Keratinocyte (primary cell): ENCODE measurements at regions not wholly inside any gene's neighbourhood (a gene's known extent, or its start where the extent isn't known, plus 50 kb on each side); places are given as distances from the start of the nearest gene placed in this dataset.
"Not testable (repeated sequence)": the region's sequence is repeated elsewhere in the genome, so short reads cannot be mapped to it uniquely, and the experiment has no call there.

ENCODE experiments used
- DNase-seq: peaks from one replicate; pipeline ENCODE4 v3.0.0-alpha.2; 2011; ENCODE audit warnings: low read depth, missing footprints, low spot score
- FAIRE-seq: peaks from 2 replicates; lab custom pipeline; 2011; peaks lifted over from hg19 to GRCh38; lab: Jason Lieb, UNC
- H2AFZ ChIP-seq: 2 replicates; pipeline ENCODE4 v1.6.0; 2012; ENCODE audit warnings: low read length, control low read depth, inconsistent platforms; ENCODE audit not compliant: control insufficient read depth
- H3K27ac ChIP-seq: 2 replicates; pipeline ENCODE4 v1.5.1; 2011; ENCODE audit warnings: low read length; ENCODE audit not compliant: control insufficient read depth, insufficient read depth
- H3K27me3 ChIP-seq: 3 replicates; pipeline ENCODE4 v1.6.0; 2011; ENCODE audit warnings: low read length; ENCODE audit not compliant: control insufficient read depth, insufficient read depth; ENCODE audit errors: extremely low read depth
- H3K36me3 ChIP-seq, 2 experiments: 2 replicates in 1 of 2; 3 replicates in 1 of 2; pipeline ENCODE4 v1.5.1; 2011; ENCODE audit warnings: low read length in 2 of 2, mild to moderate bottlenecking in 1 of 2; ENCODE audit not compliant: control insufficient read depth in 2 of 2, insufficient read depth in 2 of 2; ENCODE audit errors: extremely low read depth in 1 of 2
- H3K4me1 ChIP-seq: 3 replicates; pipeline ENCODE4 v1.5.1; 2011; ENCODE audit warnings: low read length; ENCODE audit not compliant: control insufficient read depth, insufficient read depth; ENCODE audit errors: extremely low read depth
- H3K4me2 ChIP-seq: 3 replicates; pipeline ENCODE4 v1.6.0; 2011; ENCODE audit warnings: low read depth, low read length; ENCODE audit not compliant: control insufficient read depth, insufficient read depth; ENCODE audit errors: extremely low read depth
- H3K4me3 ChIP-seq, 3 experiments: fragments of 200-600 bp in 1 of 3; sonication (generic) in 1 of 3; 2 replicates in 2 of 3; 3 replicates in 1 of 3; pipeline ENCODE4 v1.5.1; 2011 to 2016; ENCODE audit warnings: low read length in 3 of 3, mild to moderate bottlenecking in 3 of 3, control low read depth in 2 of 3, inconsistent platforms in 1 of 3, low read depth in 1 of 3, mixed read lengths in 1 of 3, mixed run types in 1 of 3, moderate library complexity in 1 of 3; ENCODE audit not compliant: control insufficient read depth in 2 of 3, insufficient read depth in 2 of 3; ENCODE audit errors: extremely low read depth in 1 of 3
- H3K79me2 ChIP-seq: 2 replicates; pipeline ENCODE4 v1.6.0; 2012; ENCODE audit warnings: low read length; ENCODE audit not compliant: control insufficient read depth, insufficient read depth
- H3K9ac ChIP-seq: 3 replicates; pipeline ENCODE4 v1.6.0; 2011; ENCODE audit warnings: low read length; ENCODE audit not compliant: control insufficient read depth, insufficient read depth; ENCODE audit errors: extremely low read depth
- H3K9me1 ChIP-seq: 3 replicates; pipeline ENCODE4 v1.6.0; 2011; ENCODE audit warnings: low read length; ENCODE audit not compliant: control insufficient read depth, insufficient read depth; ENCODE audit errors: extremely low read depth
- H3K9me3 ChIP-seq: 2 replicates; pipeline ENCODE4 v1.5.1; 2012; ENCODE audit warnings: low read depth, low read length; ENCODE audit not compliant: control insufficient read depth
- H4K20me1 ChIP-seq: 3 replicates; pipeline ENCODE4 v1.6.0; 2011; ENCODE audit warnings: low read length; ENCODE audit not compliant: control insufficient read depth, insufficient read depth; ENCODE audit errors: extremely low read depth
- CTCF ChIP-seq, 3 experiments: IDR thresholded peaks in 1 of 3; conservative IDR thresholded peaks in 1 of 3; optimal IDR thresholded peaks in 1 of 3; 2 replicates in 2 of 3; 3 replicates in 1 of 3; pipeline versions ENCODE3 to v1.5.1; 2011; ENCODE audit warnings: low read length in 3 of 3, mild to moderate bottlenecking in 3 of 3, moderate library complexity in 2 of 3, control low read depth in 1 of 3, inconsistent platforms in 1 of 3; ENCODE audit not compliant: insufficient read depth in 2 of 3; ENCODE audit errors: extremely low read depth in 1 of 3
- EZH2 ChIP-seq: IDR thresholded peaks from one replicate; pipeline ENCODE4 v1.6.1; 2012; ENCODE audit warnings: inconsistent platforms, mild to moderate bottlenecking, low read length, moderate library complexity
- dilution Hi-C: fragments of 300-500 bp; cut with MboI; formaldehyde crosslinking; loops from one replicate; pipeline ENCODE4 v1.7.0; 2020; ENCODE audit warnings: low sequenced_read_pairs; ENCODE audit not compliant: extremely low pct_ligation_motif_present

- dilution Hi-C loops, result no loop called here
- H3K9me3 ChIP-seq, result no peaks in the 10 kb centered on the region
- peaks cover 8% of the 10 kb centered on the region for H3K4me1 ChIP-seq
- H4K20me1 ChIP-seq, result no peaks in the 10 kb centered on the region
- H3K4me2 ChIP-seq, result no peak overlapping the region
- H3K9ac ChIP-seq, result no peak overlapping the region
- no peak for TF ChIP-seq EZH2
- TF ChIP-seq CTCF (optimal IDR thresholded peaks at IDR 0.05 in 1 of 3, IDR thresholded peaks at IDR 0.05 in 1 of 3, conservative IDR thresholded peaks at IDR 0.05 in 1 of 3; ENCODE audit: extremely low read depth in 1 of 3, insufficient read depth in 2 of 3, low read length in 3 of 3), result no peak
- no peak overlapping the region for H3K4me3 ChIP-seq
- no peaks in the 10 kb centered on the region for H3K9me1 ChIP-seq
- no peaks in the 10 kb centered on the region for H3K79me2 ChIP-seq
- no peak overlapping the region for H2AFZ ChIP-seq
- no peaks in the 10 kb centered on the region for H3K36me3 ChIP-seq
- DNase-seq, result no peak
- H3K27me3 ChIP-seq, result no peaks in the 10 kb centered on the region
- no peak overlapping the region for H3K27ac ChIP-seq
- FAIRE-seq, result no peak
Measured at GRCh38 chr2:146978577-146979555, 866.0 kb upstream of the ACVR2A start.

- H3K4me1 ChIP-seq, H3K27me3 ChIP-seq, H3K4me3 ChIP-seq, H2AFZ ChIP-seq, dilution Hi-C loops, H3K4me2 ChIP-seq, FAIRE-seq, H3K9me1 ChIP-seq, DNase-seq, H3K79me2 ChIP-seq, H3K27ac ChIP-seq, H3K36me3 ChIP-seq, H3K9me3 ChIP-seq, H3K9ac ChIP-seq, H4K20me1 ChIP-seq: not testable (repeated sequence)
Measured at GRCh38 chr2:146970981-146971380, 873.8 kb upstream of the ACVR2A start.

- H2AFZ ChIP-seq, H3K79me2 ChIP-seq, H3K4me2 ChIP-seq, H3K9me3 ChIP-seq, DNase-seq, dilution Hi-C loops, H3K27me3 ChIP-seq, H3K36me3 ChIP-seq, FAIRE-seq, H3K27ac ChIP-seq, H3K9ac ChIP-seq, H3K9me1 ChIP-seq, H3K4me3 ChIP-seq, H4K20me1 ChIP-seq, H3K4me1 ChIP-seq: not testable (repeated sequence)
Measured at GRCh38 chr2:146969703-146970102, 875.1 kb upstream of the ACVR2A start.
